Suppressor macrophage treated with lipopolysaccharide for 1 hour (primary cell): ENCODE measurements at regions not wholly inside any gene's neighbourhood (a gene's known extent, or its start where the extent isn't known, plus 50 kb on each side); places are given as distances from the start of the nearest gene placed in this dataset.
A peak's percentile ranks its signal among the peaks of the same experiment; 100 is the strongest.

Experiments
- DNase-seq, 3 donors: peaks; one replicate each; pipeline ENCODE4 v3.0.0-alpha.2; 2020 to 2022

- no peak for DNase-seq
Measured at GRCh38 chr4:71938776-71939175, 93.0 kb upstream of the NPFFR2 start.

GRCh38 chr4:71941001-71941400 is 90.8 kb upstream of the NPFFR2 start:
- peak; percentile 8 to 22 (median 14) for DNase-seq

GRCh38 chr4:71944956-71945355 is 86.8 kb upstream of the NPFFR2 start:
- DNase-seq, result no peak

GRCh38 chr4:71945791-71946190 is 86.0 kb upstream of the NPFFR2 start:
- DNase-seq, result no peak

GRCh38 chr4:71958978-71959377 is 72.8 kb upstream of the NPFFR2 start:
- no peak for DNase-seq

GRCh38 chr4:71962622-71963264 is 69.1 kb upstream of the NPFFR2 start:
- no peak for DNase-seq

GRCh38 chr4:71974681-71975080 is 57.1 kb upstream of the NPFFR2 start:
- no peak for DNase-seq

- DNase-seq, result no peak
Measured at GRCh38 chr4:71976523-71976922, 55.3 kb upstream of the NPFFR2 start.

- DNase-seq, result peak; percentile 50 to 79 (median 69)
Measured at GRCh38 chr4:71978210-71978835, 53.5 kb upstream of the NPFFR2 start.

GRCh38 chr4:71980976-71981375 is 50.8 kb upstream of the NPFFR2 start:
- no peak for DNase-seq
